Tibial nerve (tissue), 3 donors: ENCODE measurements at regions not wholly inside any gene's neighbourhood (a gene's known extent, or its start where the extent isn't known, plus 50 kb on each side); places are given as distances from the start of the nearest gene placed in this dataset.

ENCODE experiments used
- POLR2A ChIP-seq, 2 donors: fragments of 450-650 bp; IDR thresholded peaks; one replicate each; pipeline ENCODE4 v1.6.1; 2017; ENCODE audit warnings: antibody characterized with exemption in 2 of 2, mild to moderate bottlenecking in 2 of 2, moderate library complexity in 2 of 2
- TF ChIP-seq, protein P1 (sequence below), 5 experiments: fragments of 200-600 bp in 3 of 5; fragments of 450-650 bp in 2 of 5; sonication (generic) in 3 of 5; IDR thresholded peaks; one replicate each; pipeline ENCODE4 v1.5.1; 2016 to 2019; ENCODE audit warnings: antibody characterized with exemption in 5 of 5, mild to moderate bottlenecking in 3 of 5, moderate library complexity in 2 of 5

DNA sequence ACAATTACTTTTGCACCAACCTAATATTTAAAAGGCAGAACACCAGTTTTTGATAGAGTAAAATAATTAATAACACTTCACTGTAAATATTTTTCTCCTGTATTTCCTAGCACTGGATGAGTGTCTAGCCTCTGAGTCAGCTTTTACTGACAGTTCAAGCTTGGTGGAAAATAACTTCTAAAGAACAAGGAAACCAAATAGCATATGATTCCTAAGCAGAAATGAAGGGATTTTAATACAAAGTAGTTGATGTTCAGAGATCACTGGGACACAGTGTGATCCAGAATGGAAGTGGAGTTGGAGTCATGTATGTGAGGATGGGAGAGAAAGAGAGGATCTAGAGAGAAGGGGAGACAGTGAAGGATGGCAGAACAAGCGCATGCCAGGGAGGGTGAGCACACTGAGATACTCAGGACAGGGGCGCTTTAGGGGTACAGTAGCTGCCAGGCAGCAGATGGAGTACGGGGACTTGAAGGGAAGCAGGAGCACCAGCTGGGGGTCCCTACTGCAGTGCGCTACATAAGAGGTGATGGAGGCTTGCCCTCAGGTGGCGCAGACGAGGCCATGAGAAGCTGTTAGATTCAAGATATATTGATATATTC is 117.9 kb upstream of the KLF6 start:
- TF ChIP-seq, protein P1, sequence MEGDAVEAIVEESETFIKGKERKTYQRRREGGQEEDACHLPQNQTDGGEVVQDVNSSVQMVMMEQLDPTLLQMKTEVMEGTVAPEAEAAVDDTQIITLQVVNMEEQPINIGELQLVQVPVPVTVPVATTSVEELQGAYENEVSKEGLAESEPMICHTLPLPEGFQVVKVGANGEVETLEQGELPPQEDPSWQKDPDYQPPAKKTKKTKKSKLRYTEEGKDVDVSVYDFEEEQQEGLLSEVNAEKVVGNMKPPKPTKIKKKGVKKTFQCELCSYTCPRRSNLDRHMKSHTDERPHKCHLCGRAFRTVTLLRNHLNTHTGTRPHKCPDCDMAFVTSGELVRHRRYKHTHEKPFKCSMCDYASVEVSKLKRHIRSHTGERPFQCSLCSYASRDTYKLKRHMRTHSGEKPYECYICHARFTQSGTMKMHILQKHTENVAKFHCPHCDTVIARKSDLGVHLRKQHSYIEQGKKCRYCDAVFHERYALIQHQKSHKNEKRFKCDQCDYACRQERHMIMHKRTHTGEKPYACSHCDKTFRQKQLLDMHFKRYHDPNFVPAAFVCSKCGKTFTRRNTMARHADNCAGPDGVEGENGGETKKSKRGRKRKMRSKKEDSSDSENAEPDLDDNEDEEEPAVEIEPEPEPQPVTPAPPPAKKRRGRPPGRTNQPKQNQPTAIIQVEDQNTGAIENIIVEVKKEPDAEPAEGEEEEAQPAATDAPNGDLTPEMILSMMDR (IDR thresholded peaks at IDR 0.05) = no peak
- no peak for TF ChIP-seq POLR2A (IDR thresholded peaks at IDR 0.05)
